Osteocyte (in vitro differentiated cells): ENCODE measurements at regions not wholly inside any gene's neighbourhood (a gene's known extent, or its start where the extent isn't known, plus 50 kb on each side); places are given as distances from the start of the nearest gene placed in this dataset.

ENCODE experiments used
- DNase-seq: peaks from one replicate; pipeline ENCODE4 v3.0.0; 2021; ENCODE audit warnings: mixed read lengths; ENCODE audit not compliant: unreplicated experiment; ENCODE audit errors: extremely low spot score
- H3K27ac Mint-ChIP-seq: one replicate; pipeline ENCODE4 v1.8.0; 2021; ENCODE audit warnings: mild to moderate bottlenecking, mixed read lengths; ENCODE audit not compliant: unreplicated experiment
- H3K27me3 Mint-ChIP-seq: one replicate; pipeline ENCODE4 v1.8.0; 2021; ENCODE audit warnings: mixed read lengths; ENCODE audit not compliant: unreplicated experiment
- H3K36me3 Mint-ChIP-seq: one replicate; pipeline ENCODE4 v1.8.0; 2021; ENCODE audit warnings: mixed read lengths; ENCODE audit not compliant: unreplicated experiment
- H3K4me1 Mint-ChIP-seq: one replicate; pipeline ENCODE4 v1.8.0; 2021; ENCODE audit warnings: mixed read lengths; ENCODE audit not compliant: unreplicated experiment
- H3K4me3 Mint-ChIP-seq: one replicate; pipeline ENCODE4 v1.8.0; 2021; ENCODE audit warnings: mild to moderate bottlenecking, moderate library complexity, mixed read lengths; ENCODE audit not compliant: unreplicated experiment
- H3K9me3 Mint-ChIP-seq: one replicate; pipeline ENCODE4 v1.8.0; 2021; ENCODE audit warnings: mixed read lengths; ENCODE audit not compliant: unreplicated experiment
- TF ChIP-seq, protein P1 (sequence below): fragments of 200-600 bp; sonication (generic); IDR thresholded peaks from 2 replicates; pipeline ENCODE4 v1.5.0; 2021; ENCODE audit warnings: antibody characterized with exemption, mild to moderate bottlenecking, moderate library complexity

DNA sequence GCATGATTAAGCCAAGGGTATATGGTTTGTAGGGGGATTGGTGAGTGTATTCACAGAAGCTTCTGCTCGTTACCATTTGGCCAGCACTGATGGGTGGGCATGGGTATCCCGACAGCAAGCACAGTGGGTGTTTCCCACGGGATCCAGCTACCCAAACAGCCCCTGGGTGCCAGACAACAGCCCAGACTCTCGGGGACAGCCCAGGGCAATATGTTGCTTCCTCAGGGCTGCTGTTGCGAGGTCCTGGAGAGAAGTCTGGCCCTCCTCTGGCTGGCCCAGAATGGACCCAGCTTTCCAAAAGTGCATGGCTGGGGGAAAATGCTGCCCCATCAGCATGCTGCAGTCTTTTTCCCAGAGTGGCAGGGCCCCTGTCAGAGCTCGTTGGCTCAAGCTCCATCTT is 247.0 kb downstream of the IRX1 start:
- no peaks in the 10 kb centered on the region for H3K4me1 Mint-ChIP-seq
- no peaks in the 10 kb centered on the region for H3K27me3 Mint-ChIP-seq
- H3K4me3 Mint-ChIP-seq = no peak overlapping the region
- TF ChIP-seq, protein P1, sequence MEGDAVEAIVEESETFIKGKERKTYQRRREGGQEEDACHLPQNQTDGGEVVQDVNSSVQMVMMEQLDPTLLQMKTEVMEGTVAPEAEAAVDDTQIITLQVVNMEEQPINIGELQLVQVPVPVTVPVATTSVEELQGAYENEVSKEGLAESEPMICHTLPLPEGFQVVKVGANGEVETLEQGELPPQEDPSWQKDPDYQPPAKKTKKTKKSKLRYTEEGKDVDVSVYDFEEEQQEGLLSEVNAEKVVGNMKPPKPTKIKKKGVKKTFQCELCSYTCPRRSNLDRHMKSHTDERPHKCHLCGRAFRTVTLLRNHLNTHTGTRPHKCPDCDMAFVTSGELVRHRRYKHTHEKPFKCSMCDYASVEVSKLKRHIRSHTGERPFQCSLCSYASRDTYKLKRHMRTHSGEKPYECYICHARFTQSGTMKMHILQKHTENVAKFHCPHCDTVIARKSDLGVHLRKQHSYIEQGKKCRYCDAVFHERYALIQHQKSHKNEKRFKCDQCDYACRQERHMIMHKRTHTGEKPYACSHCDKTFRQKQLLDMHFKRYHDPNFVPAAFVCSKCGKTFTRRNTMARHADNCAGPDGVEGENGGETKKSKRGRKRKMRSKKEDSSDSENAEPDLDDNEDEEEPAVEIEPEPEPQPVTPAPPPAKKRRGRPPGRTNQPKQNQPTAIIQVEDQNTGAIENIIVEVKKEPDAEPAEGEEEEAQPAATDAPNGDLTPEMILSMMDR = no peak
- no peaks in the 10 kb centered on the region for H3K36me3 Mint-ChIP-seq
- no peak overlapping the region for H3K27ac Mint-ChIP-seq
- peaks cover 42% of the 10 kb centered on the region for H3K9me3 Mint-ChIP-seq
- peak; percentile 71 for DNase-seq

- Mint-ChIP-seq H3K9me3 (peaks cover 44% of the 10 kb centered on the region), H3K27me3 (no peaks in the 10 kb centered on the region), H3K4me1 (no peaks in the 10 kb centered on the region), H3K36me3 (no peaks in the 10 kb centered on the region), H3K4me3 (no peak overlapping the region), H3K27ac (no peak overlapping the region)
- peak; percentile 60 for DNase-seq
- TF ChIP-seq, protein P1 = no peak
Measured at GRCh38 chr5:3843706-3844105, 248.1 kb downstream of the IRX1 start.

- H3K4me1 Mint-ChIP-seq = no peaks in the 10 kb centered on the region
- no peak for DNase-seq
- no peaks in the 10 kb centered on the region for H3K27me3 Mint-ChIP-seq
- no peak overlapping the region for H3K27ac Mint-ChIP-seq
- H3K36me3 Mint-ChIP-seq = no peaks in the 10 kb centered on the region
- TF ChIP-seq, protein P1 = no peak
- H3K9me3 Mint-ChIP-seq = peaks cover 47% of the 10 kb centered on the region
- no peak overlapping the region for H3K4me3 Mint-ChIP-seq
Measured at GRCh38 chr5:3844266-3844665, 248.6 kb downstream of the IRX1 start.

GRCh38 chr5:3845230-3845629 is 249.6 kb downstream of the IRX1 start:
- H3K36me3 Mint-ChIP-seq = no peaks in the 10 kb centered on the region
- H3K27ac Mint-ChIP-seq = no peak overlapping the region
- TF ChIP-seq, protein P1 = no peak
- H3K9me3 Mint-ChIP-seq = peaks cover 44% of the 10 kb centered on the region
- DNase-seq = no peak
- H3K4me3 Mint-ChIP-seq = no peak overlapping the region
- H3K4me1 Mint-ChIP-seq = no peaks in the 10 kb centered on the region
- no peaks in the 10 kb centered on the region for H3K27me3 Mint-ChIP-seq

GRCh38 chr5:3852161-3852916 is 256.7 kb downstream of the IRX1 start:
- Mint-ChIP-seq H3K27ac (no peak overlapping the region), H3K36me3 (no peaks in the 10 kb centered on the region), H3K4me3 (no peak overlapping the region), H3K4me1 (no peaks in the 10 kb centered on the region), H3K9me3 (peaks cover 21% of the 10 kb centered on the region), H3K27me3 (no peaks in the 10 kb centered on the region)
- peak; percentile 64 for DNase-seq
- TF ChIP-seq, protein P1 = no peak
